NB4 (cell line): ENCODE measurements at regions not wholly inside any gene's neighbourhood (a gene's known extent, or its start where the extent isn't known, plus 50 kb on each side); places are given as distances from the start of the nearest gene placed in this dataset.

Source experiments
- MAX ChIP-seq: IDR thresholded peaks from 2 replicates; pipeline ENCODE4 v1.6.1; 2011; ENCODE audit warnings: low read depth, low read length
- MYC ChIP-seq: IDR thresholded peaks from 2 replicates; pipeline ENCODE4 v1.6.1; 2011; ENCODE audit warnings: low read depth, low read length
- POLR2A ChIP-seq: IDR thresholded peaks from 2 replicates; pipeline ENCODE4 v1.6.1; 2011; ENCODE audit warnings: mild to moderate bottlenecking; ENCODE audit not compliant: insufficient read length; ENCODE audit errors: extremely low read depth
- TF ChIP-seq, protein P1 (sequence below): IDR thresholded peaks from one replicate; pipeline ENCODE4 v1.5.1; 2012; ENCODE audit warnings: low read depth, low read length

GRCh38 chr20:17141568-17141967, 85.3 kb upstream of the PCSK2 start:
- TF ChIP-seq, protein P1, sequence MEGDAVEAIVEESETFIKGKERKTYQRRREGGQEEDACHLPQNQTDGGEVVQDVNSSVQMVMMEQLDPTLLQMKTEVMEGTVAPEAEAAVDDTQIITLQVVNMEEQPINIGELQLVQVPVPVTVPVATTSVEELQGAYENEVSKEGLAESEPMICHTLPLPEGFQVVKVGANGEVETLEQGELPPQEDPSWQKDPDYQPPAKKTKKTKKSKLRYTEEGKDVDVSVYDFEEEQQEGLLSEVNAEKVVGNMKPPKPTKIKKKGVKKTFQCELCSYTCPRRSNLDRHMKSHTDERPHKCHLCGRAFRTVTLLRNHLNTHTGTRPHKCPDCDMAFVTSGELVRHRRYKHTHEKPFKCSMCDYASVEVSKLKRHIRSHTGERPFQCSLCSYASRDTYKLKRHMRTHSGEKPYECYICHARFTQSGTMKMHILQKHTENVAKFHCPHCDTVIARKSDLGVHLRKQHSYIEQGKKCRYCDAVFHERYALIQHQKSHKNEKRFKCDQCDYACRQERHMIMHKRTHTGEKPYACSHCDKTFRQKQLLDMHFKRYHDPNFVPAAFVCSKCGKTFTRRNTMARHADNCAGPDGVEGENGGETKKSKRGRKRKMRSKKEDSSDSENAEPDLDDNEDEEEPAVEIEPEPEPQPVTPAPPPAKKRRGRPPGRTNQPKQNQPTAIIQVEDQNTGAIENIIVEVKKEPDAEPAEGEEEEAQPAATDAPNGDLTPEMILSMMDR = no peak
- no peak for TF ChIP-seq MYC
- TF ChIP-seq POLR2A = no peak
- TF ChIP-seq MAX = no peak
